HG03342 (cell line): ENCODE measurements at regions not wholly inside any gene's neighbourhood (a gene's known extent, or its start where the extent isn't known, plus 50 kb on each side); places are given as distances from the start of the nearest gene placed in this dataset.
"Not testable (repeated sequence)": the region's sequence is repeated elsewhere in the genome, so short reads cannot be mapped to it uniquely, and the experiment has no call there.

Experiments used
- ATAC-seq: cut with Tn5 transposase; IDR thresholded peaks from one replicate; pipeline ENCODE4 v1.9.1; 2021; ENCODE audit warnings: mild to moderate bottlenecking, moderate library complexity; ENCODE audit not compliant: unreplicated experiment

- no peak for ATAC-seq
Measured at GRCh38 chr14:43754838-43755237, 752.2 kb downstream of the FSCB start.

- ATAC-seq: no peak
Measured at GRCh38 chr14:43745746-43746145, 761.3 kb downstream of the FSCB start.

GRCh38 chr14:43735932-43736331 lies 771.2 kb downstream of the FSCB start:
- no peak for ATAC-seq

- no peak for ATAC-seq
Measured at GRCh38 chr14:43729143-43729542, 777.9 kb downstream of the FSCB start.

GRCh38 chr14:43706900-43707299 lies 800.2 kb downstream of the FSCB start:
- ATAC-seq: no peak

GRCh38 chr14:43698561-43699284 lies 808.4 kb downstream of the FSCB start:
- not testable (repeated sequence) for ATAC-seq

GRCh38 chr14:43697003-43697402 lies 810.1 kb downstream of the FSCB start:
- ATAC-seq: no peak

- no peak for ATAC-seq
Measured at GRCh38 chr14:43692706-43693105, 814.4 kb downstream of the FSCB start.

- ATAC-seq: no peak
Measured at GRCh38 chr14:43687921-43688320, 819.2 kb downstream of the FSCB start.

- ATAC-seq: no peak
Measured at GRCh38 chr14:43677581-43677980, 829.5 kb downstream of the FSCB start.

GRCh38 chr14:43674273-43674672 lies 832.8 kb downstream of the FSCB start:
- no peak for ATAC-seq

GRCh38 chr14:43671716-43672485 lies 835.2 kb downstream of the FSCB start:
- no peak for ATAC-seq

- ATAC-seq: no peak
Measured at GRCh38 chr14:43669355-43669754, 837.7 kb downstream of the FSCB start.

GRCh38 chr14:43665570-43666267 lies 841.4 kb downstream of the FSCB start:
- ATAC-seq: no peak

GRCh38 chr14:43655194-43655593 lies 851.9 kb downstream of the FSCB start:
- ATAC-seq: not testable (repeated sequence)

GRCh38 chr14:43651896-43652295 lies 855.2 kb downstream of the FSCB start:
- no peak for ATAC-seq

GRCh38 chr14:43651185-43651787 lies 855.8 kb downstream of the FSCB start:
- no peak for ATAC-seq

- ATAC-seq: no peak
Measured at GRCh38 chr14:43649508-43649907, 857.6 kb downstream of the FSCB start.

GRCh38 chr14:43647302-43647701 lies 859.8 kb downstream of the FSCB start:
- no peak for ATAC-seq

GRCh38 chr14:43640718-43641267 lies 866.3 kb downstream of the FSCB start:
- ATAC-seq: no peak

GRCh38 chr14:43625294-43625693 lies 881.8 kb downstream of the FSCB start:
- ATAC-seq: no peak
